HG03064 (cell line): ENCODE measurements at regions not wholly inside any gene's neighbourhood (a gene's known extent, or its start where the extent isn't known, plus 50 kb on each side); places are given as distances from the start of the nearest gene placed in this dataset.
"Not testable (repeated sequence)": the region's sequence is repeated elsewhere in the genome, so short reads cannot be mapped to it uniquely, and the experiment has no call there.

ENCODE experiments used
- ATAC-seq: cut with Tn5 transposase; IDR thresholded peaks from one replicate; pipeline ENCODE4 v1.9.1; 2021; ENCODE audit warnings: low read depth; ENCODE audit not compliant: unreplicated experiment

GRCh38 chr1:157237522-157237921 lies 99.3 kb upstream of the ETV3 start:
- ATAC-seq = no peak

DNA sequence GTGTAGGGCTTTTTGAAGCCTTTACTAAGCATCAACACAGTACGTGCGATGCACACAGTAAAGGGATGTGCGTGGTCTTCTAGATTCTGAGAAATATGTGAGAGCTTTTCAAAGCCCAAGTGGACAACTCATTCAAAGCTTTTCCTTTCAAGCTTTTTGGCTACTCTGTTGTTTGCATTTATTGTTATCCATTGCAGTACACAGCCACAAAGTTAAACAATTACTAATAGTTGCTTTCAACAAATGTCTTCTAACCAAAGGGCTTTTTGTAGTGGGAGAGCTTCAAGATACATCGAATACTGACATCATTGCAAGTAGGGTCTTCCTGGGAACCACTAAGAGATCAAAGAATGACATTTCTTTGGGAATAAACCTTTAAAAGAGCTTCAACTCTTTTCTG lies 97.9 kb upstream of the ETV3 start:
- no peak for ATAC-seq

GRCh38 chr1:157235307-157235706 lies 97.1 kb upstream of the ETV3 start:
- ATAC-seq = no peak

DNA sequence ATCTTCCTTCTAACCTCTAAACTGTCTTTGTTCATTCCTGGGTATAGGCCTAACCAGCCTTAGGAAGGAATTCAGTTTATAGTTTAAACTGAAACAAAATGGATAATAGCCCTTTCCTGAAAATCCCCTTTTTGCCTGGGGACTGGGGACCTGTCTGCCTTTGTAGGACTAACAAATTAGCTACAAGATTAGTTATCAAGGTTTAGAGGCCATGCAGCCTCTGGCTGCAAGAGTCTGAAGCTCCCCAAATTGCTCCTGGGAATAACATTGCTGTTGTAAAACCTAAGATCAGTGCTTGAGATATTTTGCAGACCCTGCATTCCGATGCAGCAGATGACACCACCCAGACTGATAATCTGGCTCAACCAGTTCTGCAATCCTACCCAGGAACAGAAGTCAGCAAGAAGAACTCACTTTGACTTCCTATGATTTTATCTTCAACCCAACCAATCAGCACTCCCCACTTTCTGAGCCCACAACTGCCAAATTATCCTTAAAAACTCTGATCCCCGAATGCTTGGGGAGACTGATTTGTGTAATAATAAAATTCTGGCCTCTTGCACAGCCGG lies 96.6 kb upstream of the ETV3 start:
- ATAC-seq = no peak

DNA sequence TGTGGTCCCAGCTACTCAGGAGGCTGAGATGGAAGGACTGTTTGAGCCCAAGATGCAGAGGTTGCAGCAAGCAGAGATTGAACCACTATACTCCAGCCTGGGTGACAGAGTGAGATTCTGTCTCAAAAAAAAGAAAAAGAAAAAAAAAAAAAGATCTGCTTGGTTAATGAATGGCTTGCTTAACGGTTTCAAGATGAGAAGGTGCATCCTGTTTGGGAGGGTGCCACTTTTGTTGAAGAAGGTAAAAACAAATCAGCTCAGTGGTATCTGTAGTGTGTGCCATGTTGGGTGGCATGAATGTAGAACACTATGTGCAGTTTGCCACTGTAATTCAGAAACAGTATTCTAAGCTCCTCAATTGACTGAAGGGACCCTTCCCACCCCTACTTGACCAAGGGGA lies 94.9 kb upstream of the ETV3 start:
- no peak for ATAC-seq

GRCh38 chr1:157231846-157232525 lies 93.8 kb upstream of the ETV3 start:
- no peak for ATAC-seq

GRCh38 chr1:157230500-157230899 lies 92.3 kb upstream of the ETV3 start:
- ATAC-seq = no peak

- no peak for ATAC-seq
These were observed 89.5 kb upstream of the ETV3 start for GRCh38 chr1:157227700-157228099.

DNA sequence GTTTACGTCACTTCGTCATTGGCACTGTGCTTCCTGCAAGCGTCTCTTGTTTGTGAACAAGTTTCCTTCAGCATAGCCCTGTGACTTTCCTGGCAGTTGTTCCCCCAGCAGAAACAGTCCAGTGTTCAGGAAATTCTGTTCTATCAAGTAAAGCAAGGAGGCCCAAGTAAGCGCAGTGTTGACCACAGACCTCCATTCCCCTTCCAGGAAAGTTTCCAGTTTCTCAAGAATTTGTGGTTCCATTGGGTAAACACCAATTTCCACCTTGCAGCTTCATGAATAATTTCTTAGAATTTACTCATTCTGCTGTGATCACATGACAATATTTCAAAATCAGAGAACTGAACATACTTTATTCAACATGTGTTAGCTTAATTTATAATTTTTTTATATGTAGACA lies 88.5 kb upstream of the ETV3 start:
- no peak for ATAC-seq

- no peak for ATAC-seq
These were observed 81.4 kb upstream of the ETV3 start for GRCh38 chr1:157219600-157219999.

GRCh38 chr1:157219182-157219581 lies 81.0 kb upstream of the ETV3 start:
- ATAC-seq = no peak

- ATAC-seq = no peak
These were observed 80.5 kb upstream of the ETV3 start for GRCh38 chr1:157218671-157219070.

- ATAC-seq = no peak
These were observed 79.3 kb upstream of the ETV3 start for GRCh38 chr1:157217486-157217885.

DNA sequence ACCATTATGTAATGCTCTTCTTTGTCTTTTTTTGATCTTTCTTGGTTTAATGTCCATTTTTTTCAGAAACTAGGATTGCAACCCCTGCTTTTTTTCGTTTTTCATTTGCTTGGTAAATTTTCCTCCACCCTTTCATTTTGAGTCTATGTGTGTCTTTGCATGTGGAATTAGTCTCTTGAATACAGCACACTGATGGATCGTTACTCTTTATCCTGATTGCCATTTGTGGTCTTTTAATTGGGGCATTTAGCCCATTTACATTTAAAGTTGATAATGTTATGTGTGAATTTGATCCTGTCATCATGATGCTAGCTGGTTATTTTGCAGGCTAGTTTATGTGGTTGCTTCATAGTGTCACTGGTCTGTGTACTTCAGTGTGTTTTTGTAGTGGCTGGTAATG lies 75.6 kb upstream of the ETV3 start:
- no peak for ATAC-seq

DNA sequence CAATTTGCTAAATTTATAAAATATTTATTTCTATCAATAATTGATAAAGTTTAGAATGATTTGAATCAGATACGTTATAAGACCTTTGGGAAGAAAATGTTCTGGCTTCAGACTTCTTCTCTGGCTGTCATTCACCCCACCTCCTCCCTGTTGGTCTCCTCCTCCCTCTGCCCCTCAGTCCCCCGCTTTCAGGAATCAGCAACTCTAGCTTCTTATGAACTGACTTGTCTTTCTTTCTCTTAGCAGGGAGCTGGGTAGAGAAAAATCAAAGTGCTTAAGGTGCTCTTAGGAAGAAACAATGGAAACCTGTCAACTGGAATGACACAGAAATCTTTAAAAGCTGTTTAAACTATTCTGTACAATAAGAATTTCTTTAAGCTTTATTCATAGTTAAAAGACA lies 71.3 kb upstream of the ETV3 start:
- no peak for ATAC-seq

GRCh38 chr1:157205982-157206381 lies 67.8 kb upstream of the ETV3 start:
- ATAC-seq = not testable (repeated sequence)

GRCh38 chr1:157203166-157203565 lies 65.0 kb upstream of the ETV3 start:
- no peak for ATAC-seq

- no peak for ATAC-seq
These were observed 64.1 kb upstream of the ETV3 start for GRCh38 chr1:157202331-157202730.

DNA sequence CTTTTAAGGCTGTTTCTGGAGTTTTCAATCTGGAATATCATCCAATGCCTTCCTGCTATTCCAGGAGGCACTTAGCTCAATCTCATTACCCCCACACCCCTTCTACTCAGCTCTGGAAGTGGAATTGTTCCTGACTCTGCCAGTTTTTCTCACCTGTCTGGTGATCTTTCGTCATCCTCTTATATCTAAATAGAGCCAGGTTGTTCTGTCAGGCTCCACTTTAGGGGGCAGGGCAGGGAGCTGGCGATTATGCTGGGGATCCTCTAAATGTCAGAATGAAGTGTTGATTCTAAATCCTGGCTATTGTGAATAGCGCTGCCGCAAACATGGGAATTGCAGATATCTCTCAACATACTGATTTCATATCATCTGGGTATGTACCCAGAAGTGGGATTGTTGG lies 63.6 kb upstream of the ETV3 start:
- no peak for ATAC-seq

DNA sequence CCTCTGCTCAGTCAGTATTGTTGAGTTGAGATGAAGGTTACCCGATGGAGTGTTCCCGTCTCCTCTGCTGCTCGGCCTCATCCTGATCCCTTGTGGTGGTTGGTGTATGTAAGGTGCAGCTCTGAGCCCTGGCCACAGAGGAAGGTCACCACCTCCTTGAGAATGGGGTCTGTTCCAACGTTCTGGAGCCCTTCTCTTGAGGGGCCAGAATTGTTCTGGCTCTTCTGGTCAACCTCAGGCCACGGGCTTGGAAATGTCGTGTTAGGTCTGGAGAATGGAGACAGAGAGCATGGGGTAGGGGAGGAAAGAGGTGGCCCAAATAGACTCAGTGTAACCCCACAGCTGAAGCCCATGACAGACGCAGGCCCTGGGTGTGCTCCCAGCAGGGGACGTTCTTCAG lies 62.3 kb upstream of the ETV3 start:
- ATAC-seq = no peak

- no peak for ATAC-seq
These were observed 61.2 kb upstream of the ETV3 start for GRCh38 chr1:157199421-157199755.

- no peak for ATAC-seq
These were observed 60.6 kb upstream of the ETV3 start for GRCh38 chr1:157198619-157199420.
